ENCODE measurements at regions not wholly inside any gene's neighbourhood (a gene's known extent, or its start where the extent isn't known, plus 50 kb on each side); places are given as distances from the start of the nearest gene placed in this dataset.

DNA sequence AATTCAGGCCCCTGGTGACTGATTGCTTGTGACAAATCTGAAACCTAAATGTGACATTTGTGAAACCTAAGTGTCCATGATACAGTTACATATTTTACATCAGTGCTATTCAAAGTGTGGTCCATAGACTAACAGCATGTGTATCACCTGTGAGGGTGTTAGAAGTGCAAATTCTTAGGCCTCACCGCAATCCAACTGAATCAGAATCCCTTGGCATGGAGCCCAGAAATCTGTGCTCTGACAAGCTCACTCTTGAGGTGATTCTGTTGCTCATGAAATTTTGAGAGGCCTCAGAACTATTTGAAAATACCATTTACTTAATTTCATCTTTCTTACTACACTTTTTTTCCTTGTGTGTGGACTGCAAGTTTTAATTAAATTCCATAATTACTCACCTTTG is 587.9 kb downstream of the ADGRL2 start:
- TF ChIP-seq, protein P1, sequence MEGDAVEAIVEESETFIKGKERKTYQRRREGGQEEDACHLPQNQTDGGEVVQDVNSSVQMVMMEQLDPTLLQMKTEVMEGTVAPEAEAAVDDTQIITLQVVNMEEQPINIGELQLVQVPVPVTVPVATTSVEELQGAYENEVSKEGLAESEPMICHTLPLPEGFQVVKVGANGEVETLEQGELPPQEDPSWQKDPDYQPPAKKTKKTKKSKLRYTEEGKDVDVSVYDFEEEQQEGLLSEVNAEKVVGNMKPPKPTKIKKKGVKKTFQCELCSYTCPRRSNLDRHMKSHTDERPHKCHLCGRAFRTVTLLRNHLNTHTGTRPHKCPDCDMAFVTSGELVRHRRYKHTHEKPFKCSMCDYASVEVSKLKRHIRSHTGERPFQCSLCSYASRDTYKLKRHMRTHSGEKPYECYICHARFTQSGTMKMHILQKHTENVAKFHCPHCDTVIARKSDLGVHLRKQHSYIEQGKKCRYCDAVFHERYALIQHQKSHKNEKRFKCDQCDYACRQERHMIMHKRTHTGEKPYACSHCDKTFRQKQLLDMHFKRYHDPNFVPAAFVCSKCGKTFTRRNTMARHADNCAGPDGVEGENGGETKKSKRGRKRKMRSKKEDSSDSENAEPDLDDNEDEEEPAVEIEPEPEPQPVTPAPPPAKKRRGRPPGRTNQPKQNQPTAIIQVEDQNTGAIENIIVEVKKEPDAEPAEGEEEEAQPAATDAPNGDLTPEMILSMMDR (IDR thresholded peaks at IDR 0.05; ENCODE audit: low read length): no peak
- no peak for TF ChIP-seq EZH2 (IDR thresholded peaks at IDR 0.05; ENCODE audit: borderline replicate concordance, low read length)
